Liver (tissue), 8 donors: ENCODE measurements at regions not wholly inside any gene's neighbourhood (a gene's known extent, or its start where the extent isn't known, plus 50 kb on each side); places are given as distances from the start of the nearest gene placed in this dataset.

Experiments
- DNase-seq: peaks from one replicate; pipeline ENCODE4 v3.0.0-alpha.2; 2017; ENCODE audit warnings: low spot score
- H3K27ac ChIP-seq, 2 donors: one replicate each; pipeline ENCODE4 v1.7.0; 2013; ENCODE audit warnings: inconsistent platforms in 2 of 2, low read length in 2 of 2, control low read depth in 1 of 2, low read depth in 1 of 2, mild to moderate bottlenecking in 1 of 2
- H3K27me3 ChIP-seq, 4 donors: one replicate each; pipeline versions ENCODE4 v1.6.1 to v1.7.0; 2013; ENCODE audit warnings: low read length in 3 of 4, inconsistent platforms in 1 of 4, mild to moderate bottlenecking in 1 of 4, moderate library complexity in 1 of 4; ENCODE audit not compliant: control insufficient read depth in 4 of 4, insufficient read depth in 4 of 4
- H3K36me3 ChIP-seq, 4 donors: one replicate each; pipeline versions ENCODE4 v1.6.1 to v1.7.0; 2013; ENCODE audit warnings: low read length in 3 of 4, mild to moderate bottlenecking in 3 of 4, low read depth in 1 of 4, moderate library complexity in 1 of 4; ENCODE audit not compliant: control insufficient read depth in 4 of 4, insufficient read depth in 3 of 4
- H3K4me1 ChIP-seq, 4 donors: one replicate each; pipeline versions ENCODE4 v1.6.1 to v1.7.0; 2013; ENCODE audit warnings: low read length in 3 of 4, mild to moderate bottlenecking in 3 of 4, moderate library complexity in 1 of 4; ENCODE audit not compliant: control insufficient read depth in 4 of 4, insufficient read depth in 4 of 4
- H3K4me3 ChIP-seq, 3 donors: one replicate each; pipeline versions ENCODE4 v1.6.1 to v1.7.0; 2013; ENCODE audit warnings: low read length in 3 of 3, control low read depth in 1 of 3, low read depth in 1 of 3, mild to moderate bottlenecking in 1 of 3
- H3K9ac ChIP-seq, 2 donors: one replicate each; pipeline ENCODE4 v1.7.0; 2013; ENCODE audit warnings: low read length in 2 of 2, mild to moderate bottlenecking in 2 of 2, moderate library complexity in 2 of 2, control low read depth in 1 of 2, low read depth in 1 of 2
- H3K9me3 ChIP-seq, 4 donors: one replicate each; pipeline versions ENCODE4 v1.6.1 to v1.7.0; 2013; ENCODE audit warnings: low read length in 3 of 4; ENCODE audit not compliant: control insufficient read depth in 4 of 4
- CTCF ChIP-seq: fragments of 150-350 bp; IDR thresholded peaks from 2 replicates; pipeline ENCODE4 v1.5.1; 2017; ENCODE audit warnings: improper control_type of control experiment, low read depth, low read length; ENCODE audit not compliant: missing input control
- EGR1 ChIP-seq, 2 donors: IDR thresholded peaks; 2 replicates each; pipeline ENCODE4 v1.6.1; 2016 to 2018; ENCODE audit warnings: antibody characterized with exemption in 2 of 2, low read depth in 2 of 2
- FOXA1 ChIP-seq: IDR thresholded peaks from 2 replicates; pipeline ENCODE4 v1.6.1; 2016; ENCODE audit warnings: antibody characterized with exemption
- FOXA2 ChIP-seq: IDR thresholded peaks from 2 replicates; pipeline ENCODE4 v1.6.1; 2016; ENCODE audit warnings: antibody characterized with exemption
- GABPA ChIP-seq, 2 donors: IDR thresholded peaks in 1 of 2; conservative IDR thresholded peaks in 1 of 2; 2 replicates each; pipeline ENCODE4 v1.6.1; 2016; ENCODE audit warnings: antibody characterized with exemption in 2 of 2, mild to moderate bottlenecking in 1 of 2, moderate library complexity in 1 of 2
- HNF4A ChIP-seq, 2 donors: conservative IDR thresholded peaks; 2 replicates each; pipeline ENCODE4 v1.6.1; 2016; ENCODE audit warnings: antibody characterized with exemption in 2 of 2, mild to moderate bottlenecking in 2 of 2
- HNF4G ChIP-seq: IDR thresholded peaks from 2 replicates; pipeline ENCODE4 v1.6.1; 2016; ENCODE audit warnings: antibody characterized with exemption
- JUND ChIP-seq, 2 donors: IDR thresholded peaks; 2 replicates each; pipeline ENCODE4 v1.6.1; 2016; ENCODE audit warnings: antibody characterized with exemption in 2 of 2
- NR2F2 ChIP-seq: IDR thresholded peaks from 2 replicates; pipeline ENCODE4 v1.6.1; 2016; ENCODE audit warnings: antibody characterized with exemption
- RAD21 ChIP-seq, 2 donors: IDR thresholded peaks; 2 replicates each; pipeline ENCODE4 v1.6.1; 2016; ENCODE audit warnings: antibody characterized with exemption in 2 of 2, mild to moderate bottlenecking in 2 of 2
- RXRA ChIP-seq, 2 donors: IDR thresholded peaks; 2 replicates each; pipeline ENCODE4 v1.6.1; 2017 to 2018; ENCODE audit warnings: antibody characterized with exemption in 2 of 2, mild to moderate bottlenecking in 1 of 2
- SP1 ChIP-seq: IDR thresholded peaks from 2 replicates; pipeline ENCODE4 v1.6.1; 2018; ENCODE audit warnings: antibody characterized with exemption, mild to moderate bottlenecking
- TAF1 ChIP-seq: conservative IDR thresholded peaks from 2 replicates; pipeline ENCODE4 v1.6.1; 2016; ENCODE audit warnings: antibody characterized with exemption, mild to moderate bottlenecking
- YY1 ChIP-seq: IDR thresholded peaks from 2 replicates; pipeline ENCODE4 v1.6.1; 2016; ENCODE audit warnings: antibody characterized with exemption, mild to moderate bottlenecking
- ZBTB33 ChIP-seq: IDR thresholded peaks from 2 replicates; pipeline ENCODE4 v1.6.1; 2016; ENCODE audit warnings: antibody characterized with exemption
- WGBS: extraction: QIAGEN DNeasy Blood & Tissue Kit; methylation state at CpG from one replicate; pipeline ENCODE4 v1.1.7; 2013; 5-methylcytosine and 5-hydroxymethylcytosine counted together
- TF ChIP-seq, protein P1 (sequence below): IDR thresholded peaks from 2 replicates; pipeline ENCODE4 v1.6.1; 2016; ENCODE audit warnings: antibody characterized with exemption, mild to moderate bottlenecking
- TF ChIP-seq, protein P2 (sequence below): IDR thresholded peaks from 2 replicates; pipeline ENCODE4 v1.6.1; 2016; ENCODE audit warnings: antibody characterized with exemption
- TF ChIP-seq, protein P3 (sequence below): IDR thresholded peaks from 2 replicates; pipeline ENCODE4 v1.6.1; 2016; ENCODE audit warnings: antibody characterized with exemption
- donor health status: healthy.
- donor health status: healthy.
- donor health status: healthy.
- donor health status: healthy.
- donor health status: healthy.

DNA sequence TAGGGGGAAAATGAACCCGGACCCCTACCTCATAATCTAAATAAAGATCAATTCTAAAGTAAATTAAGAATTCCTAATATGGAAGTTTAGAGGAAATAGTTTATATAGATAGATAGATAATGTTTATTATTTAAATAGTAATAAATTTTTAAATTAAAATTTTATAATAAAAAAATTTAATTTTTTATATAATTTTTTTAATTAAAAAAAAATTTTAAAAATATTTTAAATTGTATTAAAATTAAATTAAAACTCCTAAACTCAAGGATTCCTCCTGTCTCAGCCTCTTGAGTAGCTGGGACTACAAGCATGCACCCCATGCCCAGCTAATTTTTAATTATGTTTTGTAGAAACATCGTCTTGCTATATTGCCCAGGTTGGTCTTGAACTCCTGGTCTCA lies 186.9 kb upstream of the VRK2 start:
- no peak for TF ChIP-seq ZBTB33
- no peak for TF ChIP-seq RAD21 (IDR thresholded peaks at IDR 0.05)
- Histone ChIP-seq H3K36me3 (no peaks in the 10 kb centered on the region), H3K9me3 (no peaks in the 10 kb centered on the region), H3K27me3 (no peaks in the 10 kb centered on the region), H3K4me3 (no peak overlapping the region), H3K27ac (no peak overlapping the region), H3K4me1 (no peaks in the 10 kb centered on the region), H3K9ac (no peak overlapping the region)
- WGBS: 97% methylated on average over 2 of the region's 2 CpGs
- DNase-seq: no peak

DNA sequence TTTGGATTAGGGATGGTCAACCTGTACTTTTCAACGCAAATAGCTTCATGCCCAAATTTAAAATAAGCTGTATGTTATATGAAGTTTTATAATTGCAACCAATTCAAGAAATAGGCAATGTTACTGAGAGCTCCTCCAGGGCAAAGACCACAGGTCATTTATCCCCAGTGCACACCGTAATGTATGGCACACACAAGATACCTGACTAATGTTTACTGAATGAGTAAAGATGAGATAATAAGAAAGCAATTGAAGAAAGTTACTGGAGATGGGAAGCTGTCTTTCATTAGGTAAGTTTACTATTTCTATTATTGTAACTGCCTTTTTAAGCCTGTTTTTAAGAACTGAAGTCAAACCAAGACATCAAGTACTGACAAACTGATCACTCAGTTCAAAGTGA lies 184.5 kb upstream of the VRK2 start:
- no peak overlapping the region for H3K9ac ChIP-seq
- no peaks in the 10 kb centered on the region for H3K9me3 ChIP-seq
- no peak overlapping the region for H3K27ac ChIP-seq
- H3K4me3 ChIP-seq: no peak overlapping the region
- no peaks in the 10 kb centered on the region for H3K4me1 ChIP-seq
- 89% methylated on average over 2 of the region's 2 CpGs for WGBS
- no peak for DNase-seq
- TF ChIP-seq FOXA1 (no peak), CTCF (no peak), HNF4G (no peak), HNF4A (conservative IDR thresholded peaks at IDR 0.05) (no peak), JUND (IDR thresholded peaks at IDR 0.05) (no peak), GABPA (IDR thresholded peaks at IDR 0.05 in 1 of 2, conservative IDR thresholded peaks at IDR 0.05 in 1 of 2) (no peak), RAD21 (IDR thresholded peaks at IDR 0.05) (no peak), YY1 (no peak), SP1 (no peak), EGR1 (IDR thresholded peaks at IDR 0.05; ENCODE audit: low read depth in 2 of 2) (no peak), RXRA (IDR thresholded peaks at IDR 0.05) (no peak), ZBTB33 (no peak), NR2F2 (no peak), TAF1 (no peak), FOXA2 (no peak)
- TF ChIP-seq, protein P1, sequence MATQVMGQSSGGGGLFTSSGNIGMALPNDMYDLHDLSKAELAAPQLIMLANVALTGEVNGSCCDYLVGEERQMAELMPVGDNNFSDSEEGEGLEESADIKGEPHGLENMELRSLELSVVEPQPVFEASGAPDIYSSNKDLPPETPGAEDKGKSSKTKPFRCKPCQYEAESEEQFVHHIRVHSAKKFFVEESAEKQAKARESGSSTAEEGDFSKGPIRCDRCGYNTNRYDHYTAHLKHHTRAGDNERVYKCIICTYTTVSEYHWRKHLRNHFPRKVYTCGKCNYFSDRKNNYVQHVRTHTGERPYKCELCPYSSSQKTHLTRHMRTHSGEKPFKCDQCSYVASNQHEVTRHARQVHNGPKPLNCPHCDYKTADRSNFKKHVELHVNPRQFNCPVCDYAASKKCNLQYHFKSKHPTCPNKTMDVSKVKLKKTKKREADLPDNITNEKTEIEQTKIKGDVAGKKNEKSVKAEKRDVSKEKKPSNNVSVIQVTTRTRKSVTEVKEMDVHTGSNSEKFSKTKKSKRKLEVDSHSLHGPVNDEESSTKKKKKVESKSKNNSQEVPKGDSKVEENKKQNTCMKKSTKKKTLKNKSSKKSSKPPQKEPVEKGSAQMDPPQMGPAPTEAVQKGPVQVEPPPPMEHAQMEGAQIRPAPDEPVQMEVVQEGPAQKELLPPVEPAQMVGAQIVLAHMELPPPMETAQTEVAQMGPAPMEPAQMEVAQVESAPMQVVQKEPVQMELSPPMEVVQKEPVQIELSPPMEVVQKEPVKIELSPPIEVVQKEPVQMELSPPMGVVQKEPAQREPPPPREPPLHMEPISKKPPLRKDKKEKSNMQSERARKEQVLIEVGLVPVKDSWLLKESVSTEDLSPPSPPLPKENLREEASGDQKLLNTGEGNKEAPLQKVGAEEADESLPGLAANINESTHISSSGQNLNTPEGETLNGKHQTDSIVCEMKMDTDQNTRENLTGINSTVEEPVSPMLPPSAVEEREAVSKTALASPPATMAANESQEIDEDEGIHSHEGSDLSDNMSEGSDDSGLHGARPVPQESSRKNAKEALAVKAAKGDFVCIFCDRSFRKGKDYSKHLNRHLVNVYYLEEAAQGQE: no peak
- TF ChIP-seq, protein P2, sequence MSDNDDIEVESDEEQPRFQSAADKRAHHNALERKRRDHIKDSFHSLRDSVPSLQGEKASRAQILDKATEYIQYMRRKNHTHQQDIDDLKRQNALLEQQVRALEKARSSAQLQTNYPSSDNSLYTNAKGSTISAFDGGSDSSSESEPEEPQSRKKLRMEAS: no peak
- TF ChIP-seq, protein P3, sequence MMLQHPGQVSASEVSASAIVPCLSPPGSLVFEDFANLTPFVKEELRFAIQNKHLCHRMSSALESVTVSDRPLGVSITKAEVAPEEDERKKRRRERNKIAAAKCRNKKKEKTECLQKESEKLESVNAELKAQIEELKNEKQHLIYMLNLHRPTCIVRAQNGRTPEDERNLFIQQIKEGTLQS: no peak
- no peaks in the 10 kb centered on the region for H3K27me3 ChIP-seq
- no peaks in the 10 kb centered on the region for H3K36me3 ChIP-seq
